ENCODE measurements at regions not wholly inside any gene's neighbourhood (a gene's known extent, or its start where the extent isn't known, plus 50 kb on each side); places are given as distances from the start of the nearest gene placed in this dataset.
A peak's percentile ranks its signal among the peaks of the same experiment; 100 is the strongest.
"Not testable (repeated sequence)": the region's sequence is repeated elsewhere in the genome, so short reads cannot be mapped to it uniquely, and the experiment has no call there.

DNA sequence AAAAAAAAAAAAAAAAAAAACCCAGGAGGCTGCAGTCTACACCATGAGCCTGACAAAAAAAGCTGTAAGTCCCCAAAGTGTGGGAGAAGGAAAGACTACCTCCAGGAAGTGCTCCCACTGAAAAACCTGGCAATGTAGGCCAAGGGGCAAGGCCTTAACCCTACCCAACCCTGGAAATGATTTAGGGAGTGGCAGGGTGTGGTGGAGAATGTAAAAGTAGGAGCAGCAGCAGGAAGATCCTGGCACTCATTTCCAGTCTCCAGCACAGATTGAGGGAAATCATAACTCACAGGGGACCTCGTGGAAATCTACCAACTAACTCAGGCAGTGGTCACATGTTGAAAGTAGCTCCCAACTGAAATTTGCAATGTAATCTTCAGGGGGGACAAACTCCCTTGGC lies 839.5 kb downstream of the EPHA3 start:
- DNase-seq = no peak

DNA sequence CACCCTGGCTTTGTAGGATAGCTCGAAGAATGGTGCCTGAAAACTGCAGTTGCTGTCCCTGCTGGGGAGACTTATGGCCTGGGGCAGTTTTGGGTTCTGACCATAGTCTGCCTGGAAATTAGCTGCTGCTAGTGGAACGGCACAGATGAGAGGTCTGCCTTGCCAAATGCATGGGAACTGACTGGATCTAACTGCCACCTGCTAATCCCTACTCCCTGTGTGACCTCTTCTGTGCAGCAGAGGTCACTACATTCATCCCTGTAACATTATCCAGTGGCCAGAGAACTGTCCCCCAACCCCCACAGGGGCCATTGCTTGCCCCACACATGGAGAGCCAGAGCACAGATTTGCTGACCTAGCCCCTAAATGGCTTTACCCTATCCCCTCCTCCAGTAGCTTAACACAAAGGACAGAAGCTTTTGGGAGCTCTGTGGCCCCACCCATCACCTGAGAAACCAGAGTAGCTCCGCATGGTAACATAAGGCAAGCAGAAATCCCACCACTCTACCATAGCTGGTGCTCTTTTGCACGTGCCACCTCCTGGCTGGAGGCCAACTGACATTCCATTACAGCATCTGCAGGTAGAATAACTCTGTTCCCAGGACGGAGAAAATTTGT lies 840.0 kb downstream of the EPHA3 start:
- DNase-seq = no peak

- DNase-seq = no peak
Observed at GRCh38 chr3:89948008-89948407, 840.6 kb downstream of the EPHA3 start.

- DNase-seq = no peak
Observed at GRCh38 chr3:89950772-89951171, 843.4 kb downstream of the EPHA3 start.

GRCh38 chr3:89954137-89954536 lies 846.7 kb downstream of the EPHA3 start:
- DNase-seq = no peak

DNA sequence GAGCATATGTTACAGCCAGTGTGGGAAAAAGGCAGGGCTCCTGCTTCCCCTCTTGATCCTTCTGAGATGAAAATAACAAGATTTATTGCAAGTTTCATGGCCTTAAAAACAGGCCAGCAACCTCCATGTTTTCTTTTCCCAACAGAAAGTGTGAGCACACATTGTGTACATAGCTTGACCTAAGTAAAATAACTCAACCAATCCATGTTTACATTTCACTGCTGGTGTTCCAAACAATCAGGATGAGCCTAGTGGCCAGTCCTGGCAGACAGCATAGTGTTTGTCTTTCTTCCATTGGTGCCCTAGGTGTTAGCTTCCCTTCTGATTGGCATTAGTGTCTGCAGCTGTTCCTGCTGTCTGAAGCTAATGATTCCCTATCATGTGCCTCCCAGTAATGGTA lies 847.7 kb downstream of the EPHA3 start:
- DNase-seq = no peak

DNA sequence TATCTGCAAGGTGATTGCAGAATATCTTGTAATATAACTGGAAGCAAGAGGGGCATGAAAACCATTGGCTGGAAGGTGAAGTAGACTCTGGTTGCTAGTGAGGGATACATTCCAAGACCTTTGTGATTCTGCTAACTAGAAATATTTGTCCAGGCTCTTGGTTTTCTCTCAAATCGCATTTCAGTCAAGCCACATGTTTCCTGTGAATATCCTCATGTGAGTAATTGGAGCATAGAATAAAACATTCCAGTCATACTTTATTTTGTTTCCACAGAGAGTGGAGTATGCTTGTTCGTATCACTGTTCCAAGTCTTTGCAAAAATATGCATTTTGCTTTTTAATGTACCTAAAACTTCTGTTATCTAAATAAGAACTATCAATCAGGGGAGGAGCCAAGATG lies 850.0 kb downstream of the EPHA3 start:
- no peak for DNase-seq

GRCh38 chr3:89958163-89958562 lies 850.7 kb downstream of the EPHA3 start:
- DNase-seq = not testable (repeated sequence)

GRCh38 chr3:89964347-89964746 lies 856.9 kb downstream of the EPHA3 start:
- no peak for DNase-seq

DNA sequence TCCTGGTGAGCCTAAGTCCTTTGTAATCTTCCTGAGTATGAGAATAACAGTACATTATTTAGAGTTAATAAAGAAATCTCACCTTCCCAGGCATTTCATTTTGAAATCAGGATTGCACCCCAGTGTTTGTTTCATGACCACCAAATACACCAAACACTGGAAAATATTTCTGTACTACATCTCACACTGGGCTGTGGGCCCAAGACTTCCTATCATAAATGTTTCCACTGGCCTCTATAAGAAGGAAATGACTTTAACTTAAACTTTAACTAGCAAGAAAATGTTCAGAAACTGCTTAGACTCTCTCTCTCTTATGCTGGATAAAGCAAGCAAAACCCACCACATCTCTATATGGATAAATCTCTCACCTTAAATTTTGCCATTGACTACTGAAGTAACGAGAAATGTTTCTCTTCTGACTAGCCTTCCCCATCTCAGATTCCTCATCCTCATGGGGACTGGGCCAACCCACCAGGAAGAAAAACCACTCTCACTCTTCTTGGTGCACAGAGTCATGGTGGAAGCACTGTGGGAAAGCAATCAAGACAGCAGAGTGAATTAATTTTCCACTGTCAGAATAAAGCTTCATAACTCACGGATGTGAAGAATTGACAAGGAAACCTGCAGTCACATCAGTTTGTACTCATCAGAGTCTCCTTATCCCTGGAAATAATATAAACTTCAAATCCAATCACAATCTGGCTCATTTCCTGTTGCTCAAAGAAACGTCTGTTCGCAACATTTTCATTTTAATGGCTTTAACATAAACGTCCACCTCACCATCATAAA lies 859.6 kb downstream of the EPHA3 start:
- DNase-seq = no peak

DNA sequence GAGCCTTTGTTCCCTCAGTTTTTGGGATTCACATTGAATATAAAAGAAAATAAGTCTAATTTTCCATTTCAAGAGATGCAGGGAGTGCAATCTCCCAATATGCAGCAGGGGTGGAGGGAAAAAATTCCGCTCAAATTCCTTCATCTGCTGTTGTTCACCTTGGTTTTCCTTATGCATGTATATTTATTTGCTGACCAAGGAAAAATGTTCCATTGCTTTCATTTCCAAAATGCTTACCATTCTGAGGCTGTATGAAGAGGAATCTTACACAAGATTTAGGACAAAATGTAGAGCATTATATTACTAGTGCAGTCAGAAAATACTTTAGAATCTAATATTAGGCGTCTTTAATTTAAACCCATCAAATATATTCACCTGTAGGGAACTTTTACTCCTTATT lies 863.9 kb downstream of the EPHA3 start:
- no peak for DNase-seq

GRCh38 chr3:89973156-89973555 lies 865.7 kb downstream of the EPHA3 start:
- DNase-seq = no peak

DNA sequence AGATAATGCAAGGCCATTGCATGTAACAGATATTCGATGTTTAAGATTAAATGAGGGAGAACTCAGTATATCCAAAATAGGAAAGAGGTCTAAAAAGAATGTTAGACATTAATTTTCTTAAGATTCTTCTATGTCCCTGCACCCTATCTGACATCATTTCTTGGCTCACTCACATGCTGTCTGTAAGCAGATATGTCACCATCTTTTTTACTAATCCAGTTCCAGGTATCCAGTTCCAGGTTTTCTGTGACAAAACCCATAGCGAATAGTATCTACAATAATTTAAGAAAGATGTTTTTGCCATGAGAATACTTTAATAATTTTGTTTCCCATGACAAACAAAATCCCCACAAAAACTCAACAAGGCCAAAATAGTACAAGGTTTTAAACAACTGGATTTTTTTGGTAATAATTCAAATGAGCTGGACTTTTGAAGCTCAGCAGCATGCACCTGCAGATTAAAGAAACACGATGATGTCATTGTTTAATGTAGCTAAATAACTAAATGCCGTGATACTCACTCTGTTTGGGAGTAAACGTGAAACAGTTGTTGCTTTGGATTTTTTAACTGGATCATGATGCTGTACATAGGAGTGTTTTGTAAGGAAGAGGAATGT lies 867.6 kb downstream of the EPHA3 start:
- no peak for DNase-seq

- DNase-seq = no peak
Observed at GRCh38 chr3:89983449-89983848, 876.0 kb downstream of the EPHA3 start.

- DNase-seq = no peak
Observed at GRCh38 chr3:90005281-90005847, 897.9 kb downstream of the EPHA3 start.

DNA sequence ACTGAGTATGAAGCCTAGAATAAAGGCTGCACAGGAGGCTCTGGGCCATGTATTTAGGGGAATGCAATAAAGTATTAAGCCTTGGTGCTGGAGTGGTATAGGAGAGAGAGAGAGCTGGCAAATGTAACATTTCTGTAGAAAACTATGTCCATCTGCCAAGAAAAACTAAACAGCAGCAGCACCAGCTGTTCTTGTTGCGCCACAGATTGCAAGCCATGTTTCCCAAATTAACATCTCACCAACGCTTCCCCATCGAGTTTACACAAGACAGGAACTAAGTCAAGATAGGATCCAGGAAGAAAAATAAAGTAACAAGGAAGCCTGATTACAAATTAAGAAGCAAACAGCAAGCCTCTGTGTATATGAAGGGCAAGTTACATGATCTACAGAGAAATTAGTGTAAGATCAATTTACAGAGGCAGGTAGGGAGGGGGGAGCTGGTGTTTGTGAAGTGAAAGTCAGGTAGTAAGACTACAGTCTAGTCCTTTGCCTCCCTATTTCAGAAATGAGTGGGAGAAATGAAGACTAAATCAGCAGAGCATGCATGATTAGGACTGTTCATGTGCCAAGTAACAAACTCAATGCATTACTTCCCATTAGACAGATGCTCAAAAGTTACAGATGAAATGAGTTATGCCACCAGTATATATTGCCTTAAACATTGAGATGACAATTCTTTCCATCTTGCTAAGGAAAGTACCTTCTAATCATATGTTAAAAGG lies 900.5 kb downstream of the EPHA3 start:
- peak; percentile 25 for DNase-seq

DNA sequence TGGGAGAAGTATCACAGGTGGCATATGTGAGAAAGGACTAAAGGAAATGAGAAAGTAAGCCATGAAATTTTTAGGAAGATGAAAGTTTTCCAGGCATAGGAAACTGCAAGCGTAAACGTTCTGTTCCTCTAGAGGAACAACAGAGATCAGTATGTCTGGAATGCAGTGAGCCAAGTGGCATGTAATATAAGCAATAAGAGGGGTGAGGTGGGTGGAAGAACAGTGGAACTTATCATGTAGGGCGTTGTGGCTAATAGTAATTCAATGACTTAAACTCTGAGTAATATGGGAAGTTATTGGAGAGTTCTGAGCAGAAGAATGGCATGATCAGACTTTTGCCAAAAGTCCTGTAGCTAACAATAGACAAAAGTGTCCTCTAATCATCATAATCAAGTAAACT lies 902.9 kb downstream of the EPHA3 start:
- no peak for DNase-seq

DNA sequence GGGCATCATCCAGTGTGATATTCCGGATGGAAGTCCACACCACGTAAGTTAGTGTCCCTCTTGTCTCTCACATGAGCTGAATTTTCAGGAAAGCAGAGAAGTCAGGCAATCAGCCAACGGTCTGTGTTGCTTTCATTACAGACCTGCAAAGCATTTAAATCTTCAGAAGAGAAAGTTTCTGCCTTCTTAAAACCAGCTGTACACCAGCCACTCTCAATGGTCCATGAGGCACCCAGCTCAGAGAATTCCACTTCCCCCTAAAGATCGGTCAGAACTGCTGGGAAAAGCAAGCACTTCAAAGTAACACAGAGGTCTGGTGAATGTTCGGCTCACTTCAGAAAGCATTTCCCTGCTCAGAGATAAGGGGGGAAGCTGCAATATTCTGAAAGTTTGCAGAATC lies 903.7 kb downstream of the EPHA3 start:
- DNase-seq = no peak

DNA sequence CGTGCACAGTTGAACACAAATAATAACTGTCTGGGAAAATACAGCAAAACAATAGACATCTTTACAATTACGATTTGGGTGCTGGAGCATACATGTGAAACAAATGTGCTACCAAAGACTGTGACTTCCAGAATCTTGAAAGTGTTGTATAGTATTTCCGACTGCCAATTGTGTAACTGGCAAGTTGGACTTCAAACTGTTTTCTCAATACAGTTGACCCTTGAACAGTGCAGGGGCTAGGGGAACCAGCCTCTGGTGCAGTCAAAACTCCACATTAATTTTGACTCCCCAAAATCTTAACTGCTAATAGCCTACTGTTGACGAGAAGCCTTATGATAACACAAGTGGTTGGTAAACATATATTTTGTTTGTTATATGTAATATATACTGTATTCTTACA lies 904.2 kb downstream of the EPHA3 start:
- DNase-seq = no peak

DNA sequence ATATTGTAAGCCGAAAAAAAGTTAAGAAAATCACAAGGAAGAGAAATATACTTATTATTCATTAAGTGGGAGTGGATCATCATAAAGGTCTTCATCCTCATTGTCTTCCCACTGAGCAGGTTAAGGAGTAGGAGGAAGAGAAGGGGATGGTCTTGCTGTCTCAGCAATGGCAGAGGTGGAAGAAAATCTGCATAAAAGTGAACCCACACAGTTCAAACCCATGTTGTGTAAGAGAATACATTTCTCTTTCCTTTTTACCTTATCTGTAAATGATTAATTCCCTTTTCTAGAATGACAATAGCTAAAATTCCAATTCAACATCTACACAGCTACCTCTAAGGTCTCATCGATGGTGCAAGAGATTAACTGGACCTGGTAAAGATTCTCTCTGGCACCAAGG lies 904.6 kb downstream of the EPHA3 start:
- no peak for DNase-seq

DNA sequence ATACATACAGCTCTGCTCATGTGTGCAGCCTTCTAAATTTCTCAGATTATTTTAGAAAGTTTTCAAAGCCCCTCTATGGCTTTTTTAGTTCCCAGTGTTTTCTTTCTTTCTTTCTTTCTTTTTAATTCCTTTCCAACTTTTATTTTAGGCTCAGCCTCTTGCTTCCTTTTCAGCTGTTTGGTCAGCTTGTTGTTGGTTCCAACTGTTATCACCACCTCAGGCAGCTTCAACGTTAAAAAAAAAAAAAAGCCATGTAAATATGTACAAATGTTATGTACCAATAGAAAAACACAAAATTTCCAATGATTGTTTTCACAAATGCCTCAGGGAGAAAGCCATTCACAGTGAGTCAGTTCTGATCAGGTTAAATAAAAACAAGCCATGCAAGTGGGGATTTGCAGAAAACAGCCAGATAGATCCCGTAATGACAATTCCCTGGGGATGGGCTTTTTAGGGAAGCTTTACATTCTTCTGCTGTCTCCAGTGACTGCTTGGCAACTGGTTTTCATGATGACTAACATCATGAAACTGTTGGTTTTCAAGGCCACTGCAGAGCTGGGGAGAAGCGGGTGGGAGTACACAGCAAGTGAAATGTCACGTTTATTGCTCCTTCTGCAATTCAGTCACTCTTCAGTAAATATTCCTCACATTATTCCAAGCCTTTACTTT lies 908.4 kb downstream of the EPHA3 start:
- DNase-seq = no peak

DNA sequence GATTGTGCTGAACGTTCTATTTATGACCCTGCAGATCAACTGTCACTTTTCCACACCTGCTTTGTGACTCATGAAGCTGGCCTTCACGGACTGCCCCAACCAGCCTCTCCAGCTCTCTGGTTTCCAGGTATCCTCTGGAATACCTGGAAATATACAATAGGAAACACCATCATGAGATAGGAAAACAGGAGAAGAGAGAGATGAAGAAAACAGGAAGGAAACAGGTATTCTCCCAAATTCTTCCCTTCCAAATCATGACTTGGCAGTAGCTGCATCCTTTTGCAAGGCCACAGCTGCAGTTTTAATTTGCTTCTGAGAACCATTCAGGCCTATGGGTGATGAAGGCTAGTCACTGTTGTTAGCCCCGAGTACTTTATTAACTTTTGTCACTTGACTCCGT lies 909.1 kb downstream of the EPHA3 start:
- DNase-seq = no peak

GRCh38 chr3:90018779-90019178 lies 911.4 kb downstream of the EPHA3 start:
- DNase-seq = no peak

All from GF-D8 (cell line).